Activated CD4-positive, alpha-beta T cell treated with anti-CD3 and anti-CD28 coated beads, Interleukin-2, amount 50 U/mL, for 24 hours (primary cell): ENCODE measurements at regions not wholly inside any gene's neighbourhood (a gene's known extent, or its start where the extent isn't known, plus 50 kb on each side); places are given as distances from the start of the nearest gene placed in this dataset.
"Not testable (repeated sequence)": the region's sequence is repeated elsewhere in the genome, so short reads cannot be mapped to it uniquely, and the experiment has no call there.

Source experiments
- DNase-seq, 2 donors: peaks; one replicate each; pipeline ENCODE4 v3.0.0-alpha.2; 2020; ENCODE audit warnings: low read depth in 1 of 2, low spot score in 1 of 2

- DNase-seq, result no peak
Observed at GRCh38 chr1:4166713-4167112, 266.6 kb upstream of the C1orf174 start.

GRCh38 chr1:4169991-4170390 is 269.9 kb upstream of the C1orf174 start:
- DNase-seq, result no peak

GRCh38 chr1:4170548-4171340 is 270.7 kb upstream of the C1orf174 start:
- no peak for DNase-seq

- no peak for DNase-seq
Observed at GRCh38 chr1:4171480-4172450, 271.7 kb upstream of the C1orf174 start.

GRCh38 chr1:4172644-4173599 is 272.9 kb upstream of the C1orf174 start:
- no peak for DNase-seq

GRCh38 chr1:4173731-4174130 is 273.7 kb upstream of the C1orf174 start:
- no peak for DNase-seq

GRCh38 chr1:4174291-4175200 is 274.5 kb upstream of the C1orf174 start:
- DNase-seq, result no peak

GRCh38 chr1:4175566-4176405 is 275.7 kb upstream of the C1orf174 start:
- DNase-seq, result no peak

- DNase-seq, result no peak
Observed at GRCh38 chr1:4176841-4177240, 276.8 kb upstream of the C1orf174 start.

- no peak for DNase-seq
Observed at GRCh38 chr1:4177425-4178150, 277.5 kb upstream of the C1orf174 start.

- DNase-seq, result no peak
Observed at GRCh38 chr1:4178501-4179113, 278.5 kb upstream of the C1orf174 start.

- no peak for DNase-seq
Observed at GRCh38 chr1:4179914-4180735, 280.1 kb upstream of the C1orf174 start.

- DNase-seq, result not testable (repeated sequence)
Observed at GRCh38 chr1:4186486-4186885, 286.4 kb upstream of the C1orf174 start.

- DNase-seq, result no peak
Observed at GRCh38 chr1:4203501-4203900, 303.4 kb upstream of the C1orf174 start.

- DNase-seq, result no peak
Observed at GRCh38 chr1:4207183-4207582, 307.1 kb upstream of the C1orf174 start.

GRCh38 chr1:4207842-4208692 is 308.0 kb upstream of the C1orf174 start:
- DNase-seq, result no peak
